ENCODE measurements at regions not wholly inside any gene's neighbourhood (a gene's known extent, or its start where the extent isn't known, plus 50 kb on each side); places are given as distances from the start of the nearest gene placed in this dataset.

DNA sequence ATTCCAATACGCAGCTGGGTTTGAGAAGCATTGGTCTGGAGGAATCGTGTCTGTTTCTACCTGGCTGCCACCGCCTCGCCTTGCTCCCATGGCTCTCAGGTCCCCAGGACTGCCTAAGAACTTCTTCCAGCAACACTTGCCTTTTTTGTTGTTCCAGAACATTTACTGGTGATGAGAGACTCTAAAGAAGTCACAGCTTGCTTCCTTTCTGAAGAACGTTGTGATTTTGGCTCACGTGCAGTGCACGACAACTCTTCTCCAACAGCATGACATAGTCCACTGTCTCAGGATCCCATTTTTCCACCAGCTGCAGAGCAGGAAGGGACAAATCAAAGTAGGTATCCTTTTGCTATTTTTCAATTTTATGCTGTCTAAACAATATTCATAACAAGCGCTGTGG, 940.9 kb downstream of the SLC4A3 start:
- ATAC-seq: no peak
- H3K36me3 Mint-ChIP-seq (ENCODE audit: low read depth): no peaks in the 10 kb centered on the region
- H3K9me3 Mint-ChIP-seq (ENCODE audit: low read depth): no peaks in the 10 kb centered on the region
- no peaks in the 10 kb centered on the region for H3K4me1 Mint-ChIP-seq
- ChIA-PET POLR2A (no interaction called here), CTCF (no interaction called here)
- intact Hi-C loops (cut with DNase I, micrococcal nuclease): no loop called here
- no peak overlapping the region for H3K27ac Mint-ChIP-seq
- DNase-seq: no peak
- no peaks in the 10 kb centered on the region for H3K27me3 Mint-ChIP-seq
- H3K4me3 Mint-ChIP-seq: no peak overlapping the region

DNA sequence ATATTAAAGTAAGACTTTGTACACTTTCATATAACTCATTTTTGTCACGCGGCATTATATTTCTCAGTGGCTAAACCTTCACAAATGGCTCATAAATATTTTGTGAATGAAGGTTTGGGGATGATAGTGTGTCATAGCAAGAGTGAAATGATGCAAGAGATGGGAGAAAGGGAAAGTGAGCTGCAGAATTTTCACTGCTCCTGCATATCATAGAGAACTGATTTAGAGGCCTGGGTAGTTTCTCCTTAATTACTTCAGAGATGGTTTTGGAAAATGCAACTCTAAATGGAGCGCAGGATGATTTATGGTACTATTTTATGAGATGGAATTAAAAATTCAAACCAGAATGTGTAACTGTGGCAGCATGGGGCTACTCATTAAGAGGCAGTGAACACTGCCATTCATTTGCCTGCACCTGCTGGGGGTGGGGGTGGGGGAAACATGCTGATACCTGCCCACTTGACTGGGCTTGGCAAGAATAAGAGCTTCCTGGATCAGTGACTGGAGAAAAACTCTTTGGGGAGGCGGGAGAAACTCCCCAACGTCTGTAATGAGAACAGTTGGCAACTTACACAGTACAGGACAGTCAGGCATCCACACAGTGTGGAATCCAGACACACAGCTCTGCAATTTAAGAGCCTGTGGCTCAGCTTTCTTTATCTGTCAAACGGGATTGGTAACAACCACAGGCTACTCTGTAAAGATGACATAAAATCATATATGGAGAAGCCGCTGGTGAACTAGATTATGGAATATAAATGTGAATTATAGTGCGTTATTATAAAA, 941.9 kb downstream of the SLC4A3 start:
- no peak overlapping the region for H3K27ac Mint-ChIP-seq
- no peak overlapping the region for H3K4me3 Mint-ChIP-seq
- intact Hi-C loops (cut with DNase I, micrococcal nuclease): no loop called here
- H3K9me3 Mint-ChIP-seq (ENCODE audit: low read depth): no peaks in the 10 kb centered on the region
- H3K4me1 Mint-ChIP-seq: no peaks in the 10 kb centered on the region
- ATAC-seq (no peak), DNase-seq (no peak)
- H3K27me3 Mint-ChIP-seq: no peaks in the 10 kb centered on the region
- POLR2A ChIA-PET: no interaction called here
- no peaks in the 10 kb centered on the region for H3K36me3 Mint-ChIP-seq (ENCODE audit: low read depth)
- CTCF ChIA-PET: no interaction called here

DNA sequence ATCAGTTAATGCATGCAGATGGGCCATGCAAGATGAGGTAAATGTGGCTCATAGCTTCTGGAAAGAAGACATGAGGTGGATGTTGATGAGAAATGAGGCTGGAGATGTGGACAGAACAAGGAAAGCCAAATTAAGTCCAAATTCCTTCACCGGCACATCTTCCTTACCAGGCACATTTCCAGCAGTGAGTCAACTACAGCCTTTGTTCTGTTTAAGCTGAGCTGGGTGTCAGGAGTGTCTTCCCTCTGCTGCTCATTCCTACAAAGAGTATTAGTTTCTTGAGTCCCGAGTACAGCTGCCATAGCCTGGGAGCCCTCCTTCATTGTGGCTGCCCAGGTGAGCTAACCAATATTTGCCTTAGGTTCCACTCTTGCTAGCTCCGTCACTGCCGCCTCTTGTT, 945.0 kb downstream of the SLC4A3 start:
- POLR2A ChIA-PET: no interaction called here
- H3K4me3 Mint-ChIP-seq: no peak overlapping the region
- CTCF ChIA-PET: no interaction called here
- no peaks in the 10 kb centered on the region for H3K36me3 Mint-ChIP-seq (ENCODE audit: low read depth)
- no peaks in the 10 kb centered on the region for H3K4me1 Mint-ChIP-seq
- intact Hi-C loops (cut with DNase I, micrococcal nuclease): no loop called here
- H3K27me3 Mint-ChIP-seq: no peaks in the 10 kb centered on the region
- H3K27ac Mint-ChIP-seq: no peak overlapping the region
- no peak for DNase-seq
- H3K9me3 Mint-ChIP-seq (ENCODE audit: low read depth): no peaks in the 10 kb centered on the region
- ATAC-seq: no peak

DNA sequence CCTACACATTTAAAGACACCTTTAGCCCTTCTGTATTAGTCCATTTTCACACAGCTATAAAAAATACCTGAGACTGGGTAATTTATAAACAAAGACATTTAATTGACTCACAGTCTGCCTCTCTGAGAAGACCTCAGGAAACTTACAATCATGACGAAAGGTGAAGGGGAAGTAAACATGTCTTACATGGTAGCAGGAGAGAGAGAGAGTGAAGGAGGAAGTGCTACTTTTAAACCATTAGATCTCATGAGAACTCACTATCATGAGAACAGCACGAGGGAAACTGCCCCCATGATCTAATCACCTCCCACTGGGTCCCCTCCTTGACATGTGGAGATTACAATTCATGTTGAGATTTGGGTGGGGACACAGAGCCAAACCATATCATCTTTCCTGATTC, 946.6 kb downstream of the SLC4A3 start:
- DNase-seq (no peak), ATAC-seq (no peak)
- Mint-ChIP-seq H3K4me3 (no peak overlapping the region), H3K27me3 (no peaks in the 10 kb centered on the region), H3K9me3 (ENCODE audit: low read depth) (no peaks in the 10 kb centered on the region), H3K27ac (no peak overlapping the region), H3K4me1 (no peaks in the 10 kb centered on the region), H3K36me3 (ENCODE audit: low read depth) (no peaks in the 10 kb centered on the region)
- intact Hi-C loops (cut with DNase I, micrococcal nuclease): no loop called here
- POLR2A ChIA-PET: no interaction called here
- CTCF ChIA-PET: interaction anchor here (0.5 to 0.6 kb wide), 2 partner anchors 219 to 882 kb away, joined by 3 read pairs; no protein-coding TSS in a partner anchor

DNA sequence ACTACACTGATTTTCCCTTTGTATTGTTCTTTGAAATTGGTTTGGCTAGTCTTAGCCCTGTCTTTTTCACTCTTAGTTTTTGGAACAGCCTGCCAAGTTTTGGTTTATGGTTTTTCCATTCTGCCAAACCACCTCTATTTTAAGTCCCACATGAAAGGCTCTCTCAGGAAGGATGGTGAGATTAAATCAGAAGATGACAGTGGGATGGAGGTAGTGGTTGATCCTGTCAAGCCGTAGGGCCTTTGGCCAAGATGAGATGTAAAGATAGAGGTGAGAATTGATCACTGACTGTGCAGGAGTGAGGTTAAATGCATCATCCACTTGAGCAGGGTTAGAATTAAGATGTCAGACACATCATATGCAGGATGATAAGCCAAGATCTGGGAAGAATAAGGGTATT, 948.5 kb downstream of the SLC4A3 start:
- ChIA-PET POLR2A (no interaction called here), CTCF (no interaction called here)
- ATAC-seq (no peak), DNase-seq (no peak)
- Mint-ChIP-seq H3K36me3 (ENCODE audit: low read depth) (no peaks in the 10 kb centered on the region), H3K27me3 (no peaks in the 10 kb centered on the region), H3K27ac (no peak overlapping the region), H3K9me3 (ENCODE audit: low read depth) (no peaks in the 10 kb centered on the region), H3K4me3 (no peak overlapping the region), H3K4me1 (no peaks in the 10 kb centered on the region)
- intact Hi-C loops (cut with DNase I, micrococcal nuclease): no loop called here

DNA sequence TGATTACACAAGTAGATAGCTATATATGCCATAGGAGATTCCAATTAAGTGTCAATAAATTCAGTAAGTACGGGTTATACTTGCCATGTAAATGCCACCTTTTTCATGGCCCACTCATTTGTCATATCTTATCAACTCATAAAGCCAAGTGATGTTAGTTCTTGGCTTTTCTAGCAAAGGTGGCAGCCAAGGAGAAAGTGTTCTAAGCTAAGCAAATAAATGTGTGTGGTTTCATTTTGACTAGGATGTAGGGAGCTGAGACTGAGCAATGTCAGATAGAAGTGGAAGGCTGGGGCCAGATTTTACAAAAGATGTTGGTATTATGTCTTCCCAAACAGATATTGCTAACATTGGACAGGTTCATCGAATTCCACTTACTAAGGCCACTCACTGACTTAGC, 952.0 kb downstream of the SLC4A3 start:
- no peaks in the 10 kb centered on the region for H3K27me3 Mint-ChIP-seq
- no peaks in the 10 kb centered on the region for H3K9me3 Mint-ChIP-seq (ENCODE audit: low read depth)
- no peak overlapping the region for H3K27ac Mint-ChIP-seq
- no peak for DNase-seq
- POLR2A ChIA-PET: no interaction called here
- no peak overlapping the region for H3K4me3 Mint-ChIP-seq
- CTCF ChIA-PET: no interaction called here
- ATAC-seq: no peak
- no peaks in the 10 kb centered on the region for H3K36me3 Mint-ChIP-seq (ENCODE audit: low read depth)
- no peaks in the 10 kb centered on the region for H3K4me1 Mint-ChIP-seq
- intact Hi-C loops (cut with DNase I, micrococcal nuclease): no loop called here

DNA sequence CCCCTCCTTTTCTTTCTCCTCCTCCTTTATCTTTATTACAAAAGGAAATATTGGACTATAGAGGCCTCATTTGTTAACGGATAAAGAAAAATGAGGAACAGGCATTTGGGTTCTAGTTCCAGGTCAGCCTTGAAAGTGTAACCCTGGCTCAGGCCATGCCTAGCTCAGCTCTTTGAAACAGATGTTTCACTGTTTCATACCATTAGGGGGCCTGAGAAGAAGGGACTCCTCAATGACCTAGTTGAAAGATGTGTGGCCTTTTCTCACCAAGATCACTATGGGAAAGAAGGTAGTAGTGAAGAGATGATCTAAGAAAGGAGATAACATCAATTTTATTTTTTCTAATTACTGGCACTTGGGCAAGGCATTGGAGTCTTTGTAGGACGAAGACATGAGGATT, 952.7 kb downstream of the SLC4A3 start:
- no peak overlapping the region for H3K4me3 Mint-ChIP-seq
- ChIA-PET CTCF (no interaction called here), POLR2A (no interaction called here)
- no peaks in the 10 kb centered on the region for H3K9me3 Mint-ChIP-seq (ENCODE audit: low read depth)
- intact Hi-C loops (cut with DNase I, micrococcal nuclease): no loop called here
- H3K4me1 Mint-ChIP-seq: no peaks in the 10 kb centered on the region
- ATAC-seq (no peak), DNase-seq (no peak)
- H3K27me3 Mint-ChIP-seq: peaks cover 5% of the 10 kb centered on the region
- no peak overlapping the region for H3K27ac Mint-ChIP-seq
- H3K36me3 Mint-ChIP-seq (ENCODE audit: low read depth): no peaks in the 10 kb centered on the region

DNA sequence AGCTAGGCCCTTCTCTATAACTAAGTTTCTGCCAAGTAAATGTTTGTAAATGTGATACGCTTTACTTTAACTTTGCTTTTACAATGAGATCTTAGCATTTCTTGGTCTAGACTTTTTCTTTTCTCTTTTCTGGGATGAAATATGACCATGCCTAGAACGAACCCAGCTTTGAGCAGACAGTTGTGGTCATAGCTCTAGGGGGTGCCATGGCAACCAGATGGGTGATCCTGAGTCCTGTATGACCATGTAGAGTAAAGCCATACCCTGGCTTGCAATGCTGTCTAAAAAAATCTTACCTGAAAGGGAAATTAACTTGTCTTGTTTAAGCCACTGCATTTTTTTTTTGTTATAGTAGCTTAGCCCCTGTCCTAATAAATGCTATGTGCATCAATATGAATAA, 956.3 kb downstream of the SLC4A3 start:
- H3K4me1 Mint-ChIP-seq: no peaks in the 10 kb centered on the region
- no peaks in the 10 kb centered on the region for H3K36me3 Mint-ChIP-seq (ENCODE audit: low read depth)
- no peak overlapping the region for H3K27ac Mint-ChIP-seq
- no peak for ATAC-seq
- intact Hi-C loops (cut with DNase I, micrococcal nuclease): no loop called here
- no peak for DNase-seq
- ChIA-PET POLR2A (no interaction called here), CTCF (no interaction called here)
- no peak overlapping the region for H3K4me3 Mint-ChIP-seq
- H3K27me3 Mint-ChIP-seq: peaks cover 5% of the 10 kb centered on the region
- no peaks in the 10 kb centered on the region for H3K9me3 Mint-ChIP-seq (ENCODE audit: low read depth)

DNA sequence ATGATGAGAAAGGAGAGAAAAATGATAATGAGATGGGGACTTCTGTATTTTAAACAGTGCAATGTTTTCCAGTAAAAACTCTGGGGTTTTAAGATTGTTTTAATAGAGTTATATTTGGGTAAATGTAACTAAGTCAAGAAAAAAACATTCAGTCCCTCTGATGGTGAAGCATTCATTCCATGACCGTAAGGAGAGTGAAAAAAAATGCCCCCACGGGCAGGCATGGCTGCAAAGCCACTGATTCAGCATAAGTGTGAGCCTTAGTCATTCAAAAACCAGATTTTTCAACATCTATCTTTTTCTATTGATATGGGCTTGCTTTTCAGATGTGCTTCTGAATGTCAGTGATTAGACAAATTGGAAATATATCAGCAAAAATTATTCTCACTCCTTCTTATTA, 957.8 kb downstream of the SLC4A3 start:
- no peaks in the 10 kb centered on the region for H3K9me3 Mint-ChIP-seq (ENCODE audit: low read depth)
- H3K27ac Mint-ChIP-seq: no peak overlapping the region
- no peaks in the 10 kb centered on the region for H3K36me3 Mint-ChIP-seq (ENCODE audit: low read depth)
- ChIA-PET POLR2A (no interaction called here), CTCF (no interaction called here)
- no peak for DNase-seq
- ATAC-seq: no peak
- H3K4me3 Mint-ChIP-seq: no peak overlapping the region
- H3K27me3 Mint-ChIP-seq: peaks cover 5% of the 10 kb centered on the region
- intact Hi-C loops (cut with DNase I, micrococcal nuclease): no loop called here
- H3K4me1 Mint-ChIP-seq: no peaks in the 10 kb centered on the region

DNA sequence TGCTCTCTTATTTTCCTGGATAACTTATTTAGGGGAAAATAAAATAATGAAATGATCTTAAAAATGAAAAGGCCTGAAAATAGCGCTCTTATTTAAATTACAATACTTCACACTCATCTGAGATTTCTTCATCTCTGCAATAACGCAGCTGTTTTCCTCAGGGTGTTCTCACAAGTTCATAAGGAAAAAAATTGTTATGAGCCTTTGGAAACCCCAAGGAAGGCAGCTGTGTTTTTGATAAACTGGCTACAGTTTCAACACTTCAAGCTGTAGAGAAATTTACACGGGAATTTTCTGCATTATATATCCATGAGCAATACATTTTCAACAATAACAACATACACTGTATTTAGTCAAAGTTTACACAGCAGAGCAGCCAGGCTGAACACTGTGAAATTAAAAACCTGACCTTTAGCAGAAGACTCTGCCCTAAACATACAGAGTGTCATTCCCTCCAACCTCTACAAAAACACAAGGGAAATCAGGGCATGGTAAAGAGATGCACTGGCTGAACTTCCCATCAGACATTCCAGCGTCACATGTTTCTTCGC, 959.6 kb downstream of the SLC4A3 start:
- intact Hi-C loops (cut with DNase I, micrococcal nuclease): no loop called here
- no peaks in the 10 kb centered on the region for H3K9me3 Mint-ChIP-seq (ENCODE audit: low read depth)
- H3K27me3 Mint-ChIP-seq: peaks cover 5% of the 10 kb centered on the region
- CTCF ChIA-PET: no interaction called here
- ATAC-seq: no peak
- H3K36me3 Mint-ChIP-seq (ENCODE audit: low read depth): no peaks in the 10 kb centered on the region
- H3K27ac Mint-ChIP-seq: no peak overlapping the region
- no peaks in the 10 kb centered on the region for H3K4me1 Mint-ChIP-seq
- DNase-seq: no peak
- H3K4me3 Mint-ChIP-seq: no peak overlapping the region
- POLR2A ChIA-PET: no interaction called here

DNA sequence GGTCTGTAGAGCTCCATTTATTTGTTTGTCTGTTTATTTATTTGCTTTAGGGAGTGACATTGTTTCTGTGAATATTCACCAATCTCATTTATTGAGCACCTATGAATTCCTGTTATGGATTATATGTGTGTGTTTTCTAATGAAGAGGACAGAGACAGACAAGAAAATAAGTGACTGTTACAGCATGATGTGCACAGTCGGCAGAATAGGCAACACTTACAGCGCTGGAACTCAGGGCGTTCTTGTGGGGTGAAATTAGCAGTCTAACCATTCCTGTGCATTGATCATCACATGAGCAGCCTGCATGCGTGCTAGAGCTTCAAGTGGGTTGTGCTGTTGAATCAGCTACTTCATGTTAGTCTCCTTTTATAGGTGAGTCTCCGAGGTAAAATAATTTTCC, 960.7 kb downstream of the SLC4A3 start:
- Mint-ChIP-seq H3K9me3 (ENCODE audit: low read depth) (no peaks in the 10 kb centered on the region), H3K27me3 (peaks cover 5% of the 10 kb centered on the region), H3K27ac (no peak overlapping the region), H3K4me3 (no peak overlapping the region), H3K36me3 (ENCODE audit: low read depth) (no peaks in the 10 kb centered on the region), H3K4me1 (no peaks in the 10 kb centered on the region)
- DNase-seq (no peak), ATAC-seq (no peak)
- POLR2A ChIA-PET: no interaction called here
- CTCF ChIA-PET: no interaction called here
- intact Hi-C loops (cut with DNase I, micrococcal nuclease): no loop called here

DNA sequence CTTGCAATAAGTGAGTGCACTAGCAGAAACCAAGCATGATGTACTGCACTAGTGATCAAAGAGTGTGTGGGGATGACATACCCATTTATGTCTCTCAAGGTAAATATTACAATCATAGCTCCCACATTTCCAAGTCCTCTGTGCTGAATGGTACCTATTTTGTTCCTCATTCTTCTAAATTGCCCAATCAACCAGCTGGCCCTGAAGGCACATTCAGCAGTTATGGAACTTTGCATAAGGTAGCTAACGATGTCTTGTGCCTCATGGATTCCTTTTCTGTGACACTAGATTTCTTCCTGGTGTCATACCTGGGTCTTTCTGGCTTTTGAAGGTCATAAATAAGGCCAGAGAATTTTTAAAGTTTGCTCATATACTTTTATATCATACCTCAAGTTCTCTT, 963.0 kb downstream of the SLC4A3 start:
- no peaks in the 10 kb centered on the region for H3K4me1 Mint-ChIP-seq
- no peak overlapping the region for H3K27ac Mint-ChIP-seq
- no peaks in the 10 kb centered on the region for H3K36me3 Mint-ChIP-seq (ENCODE audit: low read depth)
- CTCF ChIA-PET: interaction anchor here (0.7 kb wide), 1 partner anchor 63 kb away, joined by 3 read pairs; no protein-coding TSS in a partner anchor
- no peak overlapping the region for H3K4me3 Mint-ChIP-seq
- POLR2A ChIA-PET: no interaction called here
- intact Hi-C loops (cut with DNase I, micrococcal nuclease): no loop called here
- no peaks in the 10 kb centered on the region for H3K9me3 Mint-ChIP-seq (ENCODE audit: low read depth)
- ATAC-seq: no peak
- H3K27me3 Mint-ChIP-seq: no peaks in the 10 kb centered on the region
- no peak for DNase-seq

DNA sequence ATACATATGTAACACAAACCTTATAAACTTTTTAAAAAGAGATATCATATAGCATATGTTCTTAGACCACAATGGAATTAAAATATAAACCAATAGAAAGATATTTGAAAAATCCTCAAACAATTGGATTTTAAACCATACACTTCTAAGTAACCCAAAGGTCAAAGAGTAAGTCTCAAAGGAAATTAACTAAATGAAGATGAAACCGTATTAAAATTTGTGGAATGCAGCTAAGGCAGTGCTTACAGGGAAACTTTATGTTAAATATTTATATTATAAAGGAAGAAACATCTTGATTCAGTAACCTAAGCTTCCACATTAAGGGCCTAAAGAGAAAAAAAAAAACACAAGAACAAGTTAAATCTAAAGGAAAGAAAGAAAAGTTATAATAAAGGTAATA, 966.1 kb downstream of the SLC4A3 start:
- intact Hi-C loops (cut with DNase I, micrococcal nuclease): no loop called here
- ChIA-PET POLR2A (no interaction called here), CTCF (no interaction called here)
- Mint-ChIP-seq H3K4me1 (no peaks in the 10 kb centered on the region), H3K27ac (no peak overlapping the region), H3K36me3 (ENCODE audit: low read depth) (no peaks in the 10 kb centered on the region), H3K4me3 (no peak overlapping the region), H3K27me3 (no peaks in the 10 kb centered on the region), H3K9me3 (ENCODE audit: low read depth) (no peaks in the 10 kb centered on the region)
- no peak for ATAC-seq
- DNase-seq: no peak
